SK-N-SH (cell line): ENCODE measurements at regions not wholly inside any gene's neighbourhood (a gene's known extent, or its start where the extent isn't known, plus 50 kb on each side); places are given as distances from the start of the nearest gene placed in this dataset.

Experiments
- CTCF ChIP-seq: fragments of 200-600 bp; sonication (generic); IDR thresholded peaks from 2 replicates; pipeline ENCODE4 v1.6.1; 2017; ENCODE audit warnings: antibody characterized with exemption, mild to moderate bottlenecking, moderate library complexity
- EP300 ChIP-seq, 2 experiments: IDR thresholded peaks; 2 replicates each; pipeline versions ENCODE4 v1.4.0 to v1.6.1; 2012; ENCODE audit warnings: borderline replicate concordance in 1 of 2, low read depth in 1 of 2, low read length in 1 of 2
- GABPA ChIP-seq: IDR thresholded peaks from 2 replicates; pipeline ENCODE4 v1.4.0; 2012; ENCODE audit warnings: low read depth, mild to moderate bottlenecking
- POLR2AphosphoS5 ChIP-seq: IDR thresholded peaks from 2 replicates; pipeline ENCODE4 v1.6.1; 2012; ENCODE audit warnings: low read depth, low read length
- SMC3 ChIP-seq: IDR thresholded peaks from 2 replicates; pipeline ENCODE4 v1.6.1; 2012; ENCODE audit warnings: low read depth, low read length, improper control_type of control experiment
- TAF1 ChIP-seq: IDR thresholded peaks from 2 replicates; pipeline ENCODE4 v1.6.1; 2012; ENCODE audit warnings: low read depth, mild to moderate bottlenecking, low read length, moderate library complexity, borderline replicate concordance
- TEAD4 ChIP-seq: IDR thresholded peaks from 2 replicates; pipeline ENCODE4 v1.4.0; 2012; ENCODE audit warnings: mild to moderate bottlenecking, borderline replicate concordance; ENCODE audit not compliant: insufficient read depth

GRCh38 chr14:71628433-71628832 is 303.8 kb upstream of the RGS6 start:
- TF ChIP-seq CTCF (no peak), SMC3 (no peak), POLR2AphosphoS5 (no peak), GABPA (no peak), EP300 (IDR thresholded peaks at IDR 0.05; ENCODE audit: borderline replicate concordance in 1 of 2, low read depth in 1 of 2, low read length in 1 of 2) (peak in 1 of 2 experiments; percentile 89; a peak in 2 of 4 replicates), TAF1 (no peak), TEAD4 (0 out of 2 replicates have a peak, but pooled peaks have one; percentile 23)
